Activated CD4-positive, alpha-beta memory T cell treated with anti-CD3 and anti-CD28 coated beads, Interleukin-2, amount 10 ng/mL, durations not matched to agents 7 days and 5 days (primary cell): ENCODE measurements at regions not wholly inside any gene's neighbourhood (a gene's known extent, or its start where the extent isn't known, plus 50 kb on each side); places are given as distances from the start of the nearest gene placed in this dataset.

Experiments used
- CTCF ChIA-PET: fragments of 350-600 bp; sonication (Branson Sonifier 250); formaldehyde crosslinking; loops from one replicate; lab custom pipeline; 2021; ENCODE audit warnings: antibody characterized with exemption, inconsistent platforms; lab: Charles Lee
- POLR2A ChIA-PET: fragments of 350-600 bp; sonication (Branson Sonifier 250); formaldehyde crosslinking; loops from one replicate; lab custom pipeline; 2021; ENCODE audit warnings: antibody characterized with exemption; lab: Charles Lee
- DNase-seq: peaks from one replicate; pipeline ENCODE4 v3.0.0-alpha.2; 2020
- H3K27ac Mint-ChIP-seq: one replicate; pipeline ENCODE4 v1.8.0; 2021; ENCODE audit warnings: mild to moderate bottlenecking, mixed read lengths
- H3K27me3 Mint-ChIP-seq: one replicate; pipeline ENCODE4 v1.8.0; 2021; ENCODE audit warnings: mixed read lengths
- H3K36me3 Mint-ChIP-seq: one replicate; pipeline ENCODE4 v1.8.0; 2021; ENCODE audit warnings: low read depth, mixed read lengths
- H3K4me1 Mint-ChIP-seq: one replicate; pipeline ENCODE4 v1.8.0; 2021; ENCODE audit warnings: mixed read lengths
- H3K4me3 Mint-ChIP-seq: one replicate; pipeline ENCODE4 v1.8.0; 2021; ENCODE audit warnings: mild to moderate bottlenecking, mixed read lengths
- H3K9me3 Mint-ChIP-seq: one replicate; pipeline ENCODE4 v1.8.0; 2021; ENCODE audit warnings: mixed read lengths

DNA sequence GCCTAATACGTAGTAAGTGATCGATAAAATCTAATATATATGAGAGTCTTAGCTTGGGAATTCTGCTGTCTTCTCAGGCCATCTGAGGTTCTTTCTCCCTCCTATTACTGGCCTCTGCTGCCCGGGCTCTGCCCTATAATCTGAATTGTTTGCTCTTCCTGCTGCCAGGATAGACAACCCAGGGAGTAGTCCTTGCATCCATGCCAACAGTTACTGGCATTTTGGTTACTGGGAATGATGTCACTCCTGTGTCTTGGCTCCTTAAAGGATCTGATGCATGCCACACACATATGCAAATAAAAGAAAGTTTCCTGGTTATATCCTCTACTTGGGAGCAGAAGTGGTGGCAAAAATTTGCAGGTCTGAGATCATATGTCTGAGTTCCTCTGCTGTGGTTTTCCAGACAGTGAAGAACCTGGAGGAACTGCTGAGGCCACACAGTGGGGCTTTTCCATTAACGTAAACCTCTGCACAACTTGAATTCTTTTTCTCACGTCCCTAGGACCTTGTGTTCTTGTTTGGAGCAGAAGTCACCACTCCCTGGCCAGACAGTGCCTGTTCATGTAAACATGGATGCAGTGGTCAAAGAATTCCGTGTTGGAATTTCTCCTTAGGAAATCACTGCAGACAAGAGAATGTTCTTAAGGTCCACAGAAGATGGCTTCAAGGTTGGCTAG is 320.6 kb upstream of the TBX3 start:
- H3K4me3 Mint-ChIP-seq: no peak overlapping the region
- peaks cover 15% of the 10 kb centered on the region for H3K9me3 Mint-ChIP-seq
- POLR2A ChIA-PET: no interaction called here
- no peaks in the 10 kb centered on the region for H3K27me3 Mint-ChIP-seq
- no peak for DNase-seq
- H3K4me1 Mint-ChIP-seq: no peaks in the 10 kb centered on the region
- no peaks in the 10 kb centered on the region for H3K36me3 Mint-ChIP-seq
- H3K27ac Mint-ChIP-seq: no peak overlapping the region
- CTCF ChIA-PET: interaction anchor here (0.6 kb wide), 1 partner anchor 1380 kb away, joined by 3 read pairs; no protein-coding TSS in a partner anchor

- Mint-ChIP-seq H3K9me3 (peaks cover 11% of the 10 kb centered on the region), H3K4me3 (no peak overlapping the region), H3K4me1 (no peaks in the 10 kb centered on the region), H3K36me3 (no peaks in the 10 kb centered on the region), H3K27me3 (no peaks in the 10 kb centered on the region), H3K27ac (no peak overlapping the region)
- no peak for DNase-seq
- POLR2A ChIA-PET: no interaction called here
- CTCF ChIA-PET: no interaction called here
Observed at GRCh38 chr12:115002434-115002833, 318.5 kb upstream of the TBX3 start.

DNA sequence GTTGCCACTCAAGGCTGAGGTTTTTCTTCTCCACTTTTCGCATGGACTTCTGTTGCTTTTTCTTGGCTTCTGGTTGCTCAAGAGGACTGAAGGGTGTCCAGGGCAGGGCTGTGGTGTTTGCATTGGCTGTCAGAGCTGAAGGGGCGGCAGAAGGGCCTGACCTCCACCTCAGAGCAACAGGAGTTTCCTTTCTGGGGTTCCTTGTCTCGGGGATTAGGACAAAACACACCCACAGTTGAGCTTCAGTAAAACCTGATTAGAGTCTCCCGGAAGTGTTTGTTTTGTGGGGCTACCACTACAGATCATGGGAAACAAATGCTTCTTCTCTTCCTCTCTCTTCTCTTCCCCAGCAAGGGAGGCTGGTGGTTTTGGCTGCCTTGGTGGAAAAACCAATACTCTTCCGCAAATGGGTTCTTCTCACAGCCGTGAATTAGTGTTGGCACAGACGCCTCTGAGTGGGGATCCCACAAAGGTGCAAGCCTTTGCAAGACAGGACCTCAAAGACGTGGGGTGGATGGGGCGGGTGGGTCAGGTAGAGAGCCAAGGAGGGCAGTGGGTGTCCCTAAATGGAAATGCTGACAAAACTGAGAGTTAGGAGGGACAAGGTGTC is 317.7 kb upstream of the TBX3 start:
- Mint-ChIP-seq H3K9me3 (peaks cover 11% of the 10 kb centered on the region), H3K4me3 (no peak overlapping the region), H3K4me1 (no peaks in the 10 kb centered on the region), H3K36me3 (no peaks in the 10 kb centered on the region), H3K27ac (no peak overlapping the region), H3K27me3 (no peaks in the 10 kb centered on the region)
- ChIA-PET CTCF (no interaction called here), POLR2A (no interaction called here)
- no peak for DNase-seq

DNA sequence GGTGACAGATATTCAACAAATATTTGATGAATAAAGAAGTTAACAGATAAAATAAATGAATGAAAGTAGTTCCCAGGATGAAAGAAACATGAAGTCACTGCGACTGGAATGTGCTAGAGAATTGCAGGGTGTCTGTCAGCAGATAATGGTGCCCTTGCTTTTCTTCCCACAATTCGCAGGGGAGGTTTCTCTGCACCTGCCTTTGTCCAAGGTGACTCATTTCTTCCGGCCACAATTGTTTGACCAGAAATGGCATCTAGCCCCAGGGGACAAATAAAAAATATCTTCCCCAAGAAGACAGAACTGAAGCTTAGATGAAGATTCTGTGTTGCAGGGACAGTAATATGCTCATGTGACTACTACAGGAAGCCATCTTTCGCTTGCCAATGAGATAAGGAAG is 316.1 kb upstream of the TBX3 start:
- Mint-ChIP-seq H3K4me3 (no peak overlapping the region), H3K36me3 (no peaks in the 10 kb centered on the region), H3K27me3 (no peaks in the 10 kb centered on the region), H3K27ac (no peak overlapping the region), H3K9me3 (peaks cover 9% of the 10 kb centered on the region), H3K4me1 (no peaks in the 10 kb centered on the region)
- no peak for DNase-seq
- POLR2A ChIA-PET: no interaction called here
- CTCF ChIA-PET: no interaction called here

GRCh38 chr12:114998750-114999128 is 314.8 kb upstream of the TBX3 start:
- Mint-ChIP-seq H3K36me3 (no peaks in the 10 kb centered on the region), H3K27me3 (no peaks in the 10 kb centered on the region), H3K27ac (no peak overlapping the region), H3K4me3 (no peak overlapping the region), H3K9me3 (peaks cover 9% of the 10 kb centered on the region), H3K4me1 (no peaks in the 10 kb centered on the region)
- ChIA-PET POLR2A (no interaction called here), CTCF (no interaction called here)
- no peak for DNase-seq

DNA sequence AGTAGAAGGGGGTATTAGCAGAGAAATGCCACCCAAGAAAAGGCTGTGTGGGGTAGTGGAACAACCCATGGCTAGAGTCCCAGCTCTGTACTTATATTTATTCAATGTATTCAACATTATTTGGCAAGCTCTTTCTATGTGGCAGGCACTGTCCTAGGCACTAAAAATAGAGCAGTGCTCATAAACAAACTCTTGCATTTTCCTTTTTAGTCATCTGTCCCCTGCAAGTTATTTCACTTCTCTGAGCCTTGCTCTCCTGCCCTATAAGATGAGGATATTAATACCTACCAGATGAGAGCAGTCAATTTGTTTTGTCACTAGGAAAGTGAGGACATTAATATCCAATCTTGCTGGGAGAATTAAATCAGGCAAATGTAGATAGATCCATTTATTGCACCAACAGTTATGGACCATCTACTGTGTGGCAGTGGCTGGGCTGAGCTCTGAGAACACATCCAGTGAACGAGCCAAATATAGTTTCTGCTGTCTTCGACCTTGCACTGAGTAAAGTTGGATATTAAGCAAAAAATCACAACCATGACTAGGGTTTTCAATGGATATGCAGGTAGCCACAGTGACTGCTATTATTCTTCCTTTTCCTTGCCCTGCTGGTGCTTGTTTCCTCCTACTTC is 314.3 kb upstream of the TBX3 start:
- DNase-seq: no peak
- ChIA-PET POLR2A (no interaction called here), CTCF (no interaction called here)
- Mint-ChIP-seq H3K4me1 (no peaks in the 10 kb centered on the region), H3K36me3 (no peaks in the 10 kb centered on the region), H3K9me3 (peaks cover 8% of the 10 kb centered on the region), H3K27me3 (no peaks in the 10 kb centered on the region), H3K4me3 (no peak overlapping the region), H3K27ac (no peak overlapping the region)

GRCh38 chr12:114996382-114996781 is 312.4 kb upstream of the TBX3 start:
- DNase-seq: no peak

DNA sequence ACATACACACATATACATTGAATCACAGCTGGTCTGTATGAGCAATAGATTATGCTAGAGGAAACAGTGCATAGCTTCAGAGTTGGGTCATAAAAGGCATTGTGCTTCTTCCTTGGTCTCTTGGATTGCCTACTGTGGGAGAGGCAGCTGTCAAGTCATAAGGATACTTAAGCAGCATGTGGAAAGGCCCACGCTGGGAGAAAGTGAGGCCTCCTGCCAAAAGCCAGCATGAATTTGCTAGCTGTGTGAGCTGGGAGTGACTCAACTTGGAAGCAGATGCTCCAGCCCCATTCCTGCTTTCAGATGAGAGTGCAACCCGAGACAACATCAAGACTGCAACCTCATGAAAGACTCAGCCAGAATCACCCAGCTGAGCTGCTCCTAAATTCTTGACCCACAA is 311.9 kb upstream of the TBX3 start:
- ChIA-PET CTCF (no interaction called here), POLR2A (no interaction called here)
- peaks cover 7% of the 10 kb centered on the region for H3K9me3 Mint-ChIP-seq
- no peak overlapping the region for H3K4me3 Mint-ChIP-seq
- no peaks in the 10 kb centered on the region for H3K27me3 Mint-ChIP-seq
- DNase-seq: no peak
- H3K4me1 Mint-ChIP-seq: no peaks in the 10 kb centered on the region
- no peaks in the 10 kb centered on the region for H3K36me3 Mint-ChIP-seq
- no peak overlapping the region for H3K27ac Mint-ChIP-seq

More at GRCh38 chr12:114996382-114996781, 312.4 kb upstream of the TBX3 start:
- CTCF ChIA-PET: no interaction called here
- POLR2A ChIA-PET: no interaction called here
- Mint-ChIP-seq H3K36me3 (no peaks in the 10 kb centered on the region), H3K27me3 (no peaks in the 10 kb centered on the region), H3K27ac (no peak overlapping the region), H3K4me3 (no peak overlapping the region), H3K4me1 (no peaks in the 10 kb centered on the region), H3K9me3 (peaks cover 7% of the 10 kb centered on the region)

GRCh38 chr12:114993165-114993564 is 309.2 kb upstream of the TBX3 start:
- Mint-ChIP-seq H3K4me1 (no peaks in the 10 kb centered on the region), H3K9me3 (peaks cover 17% of the 10 kb centered on the region), H3K27ac (no peak overlapping the region), H3K36me3 (no peaks in the 10 kb centered on the region), H3K4me3 (no peak overlapping the region), H3K27me3 (no peaks in the 10 kb centered on the region)
- ChIA-PET POLR2A (no interaction called here), CTCF (no interaction called here)
- no peak for DNase-seq

- peaks cover 17% of the 10 kb centered on the region for H3K9me3 Mint-ChIP-seq
- no peaks in the 10 kb centered on the region for H3K4me1 Mint-ChIP-seq
- no peak overlapping the region for H3K27ac Mint-ChIP-seq
- ChIA-PET POLR2A (no interaction called here), CTCF (no interaction called here)
- no peaks in the 10 kb centered on the region for H3K27me3 Mint-ChIP-seq
- DNase-seq: no peak
- no peak overlapping the region for H3K4me3 Mint-ChIP-seq
- no peaks in the 10 kb centered on the region for H3K36me3 Mint-ChIP-seq
Observed at GRCh38 chr12:114992443-114992842, 308.5 kb upstream of the TBX3 start.

- CTCF ChIA-PET: no interaction called here
Observed at GRCh38 chr12:114990381-114990780, 306.4 kb upstream of the TBX3 start.

GRCh38 chr12:114986849-114987248 is 302.9 kb upstream of the TBX3 start:
- POLR2A ChIA-PET: no interaction called here

More at GRCh38 chr12:114990381-114990780, 306.4 kb upstream of the TBX3 start:
- no peaks in the 10 kb centered on the region for H3K36me3 Mint-ChIP-seq
- peaks cover 16% of the 10 kb centered on the region for H3K9me3 Mint-ChIP-seq
- no peaks in the 10 kb centered on the region for H3K4me1 Mint-ChIP-seq
- H3K27me3 Mint-ChIP-seq: no peaks in the 10 kb centered on the region
- POLR2A ChIA-PET: no interaction called here
- H3K27ac Mint-ChIP-seq: no peak overlapping the region
- no peak for DNase-seq
- no peak overlapping the region for H3K4me3 Mint-ChIP-seq

GRCh38 chr12:114986178-114986714 is 302.3 kb upstream of the TBX3 start:
- H3K27ac Mint-ChIP-seq: no peak overlapping the region
- H3K4me3 Mint-ChIP-seq: no peak overlapping the region
- no peaks in the 10 kb centered on the region for H3K27me3 Mint-ChIP-seq
- CTCF ChIA-PET: no interaction called here
- H3K9me3 Mint-ChIP-seq: peaks cover 16% of the 10 kb centered on the region
- no peaks in the 10 kb centered on the region for H3K36me3 Mint-ChIP-seq
- no peak for DNase-seq
- POLR2A ChIA-PET: no interaction called here
- H3K4me1 Mint-ChIP-seq: no peaks in the 10 kb centered on the region

More at GRCh38 chr12:114986849-114987248, 302.9 kb upstream of the TBX3 start:
- no peak overlapping the region for H3K4me3 Mint-ChIP-seq
- no peak for DNase-seq
- H3K36me3 Mint-ChIP-seq: no peaks in the 10 kb centered on the region
- H3K27me3 Mint-ChIP-seq: no peaks in the 10 kb centered on the region
- H3K4me1 Mint-ChIP-seq: no peaks in the 10 kb centered on the region
- no peak overlapping the region for H3K27ac Mint-ChIP-seq
- peaks cover 15% of the 10 kb centered on the region for H3K9me3 Mint-ChIP-seq
- CTCF ChIA-PET: no interaction called here
